ENCODE measurements at regions not wholly inside any gene's neighbourhood (a gene's known extent, or its start where the extent isn't known, plus 50 kb on each side); places are given as distances from the start of the nearest gene placed in this dataset.

- TF ChIP-seq CTCF (conservative IDR thresholded peaks at IDR 0.05) (no peak), EZH2 (IDR thresholded peaks at IDR 0.05; ENCODE audit: low read depth) (no peak)
These were observed 193.6 kb upstream of the BTBD3 start for GRCh38 chr20:11724097-11724496.
